C4-2B (cell line): ENCODE measurements at regions not wholly inside any gene's neighbourhood (a gene's known extent, or its start where the extent isn't known, plus 50 kb on each side); places are given as distances from the start of the nearest gene placed in this dataset.

ENCODE experiments used
- CTCF ChIP-seq: fragments of 450-650 bp; conservative IDR thresholded peaks from 2 replicates; pipeline ENCODE4 v1.5.1; 2017; ENCODE audit warnings: mild to moderate bottlenecking
- ZFX ChIP-seq: fragments of 450-650 bp; IDR thresholded peaks from 2 replicates; pipeline ENCODE4 v1.6.1; 2017

GRCh38 chr7:116315293-116315692, 105.0 kb downstream of the TES start:
- TF ChIP-seq CTCF: no peak
- no peak for TF ChIP-seq ZFX
